ENCODE measurements at regions not wholly inside any gene's neighbourhood (a gene's known extent, or its start where the extent isn't known, plus 50 kb on each side); places are given as distances from the start of the nearest gene placed in this dataset.

DNA sequence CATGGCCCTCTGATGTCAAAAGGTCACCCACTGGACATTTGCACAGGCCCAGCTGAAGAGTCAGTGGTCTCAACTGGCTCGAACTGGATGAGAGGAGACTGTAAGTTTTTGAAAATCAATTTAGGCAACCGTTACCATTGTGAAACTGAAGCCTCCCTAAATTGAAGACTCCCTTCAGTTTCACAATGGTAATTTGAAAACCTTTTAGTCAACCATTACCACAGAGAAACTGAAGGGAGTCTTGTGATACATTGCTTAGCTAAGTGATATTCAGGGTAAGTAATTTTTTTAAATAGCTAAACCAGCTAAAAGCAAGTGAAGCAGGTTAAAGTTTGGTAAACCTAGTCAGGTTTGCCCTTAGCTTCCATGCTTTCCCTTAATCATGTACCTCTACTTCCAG, 197.3 kb upstream of the NT5E start:
- TF ChIP-seq POLR2A (IDR thresholded peaks at IDR 0.05; ENCODE audit: extremely low read depth, insufficient read length) (no peak), MYC (IDR thresholded peaks at IDR 0.05; ENCODE audit: low read depth, low read length) (no peak)
- TF ChIP-seq, protein P1, sequence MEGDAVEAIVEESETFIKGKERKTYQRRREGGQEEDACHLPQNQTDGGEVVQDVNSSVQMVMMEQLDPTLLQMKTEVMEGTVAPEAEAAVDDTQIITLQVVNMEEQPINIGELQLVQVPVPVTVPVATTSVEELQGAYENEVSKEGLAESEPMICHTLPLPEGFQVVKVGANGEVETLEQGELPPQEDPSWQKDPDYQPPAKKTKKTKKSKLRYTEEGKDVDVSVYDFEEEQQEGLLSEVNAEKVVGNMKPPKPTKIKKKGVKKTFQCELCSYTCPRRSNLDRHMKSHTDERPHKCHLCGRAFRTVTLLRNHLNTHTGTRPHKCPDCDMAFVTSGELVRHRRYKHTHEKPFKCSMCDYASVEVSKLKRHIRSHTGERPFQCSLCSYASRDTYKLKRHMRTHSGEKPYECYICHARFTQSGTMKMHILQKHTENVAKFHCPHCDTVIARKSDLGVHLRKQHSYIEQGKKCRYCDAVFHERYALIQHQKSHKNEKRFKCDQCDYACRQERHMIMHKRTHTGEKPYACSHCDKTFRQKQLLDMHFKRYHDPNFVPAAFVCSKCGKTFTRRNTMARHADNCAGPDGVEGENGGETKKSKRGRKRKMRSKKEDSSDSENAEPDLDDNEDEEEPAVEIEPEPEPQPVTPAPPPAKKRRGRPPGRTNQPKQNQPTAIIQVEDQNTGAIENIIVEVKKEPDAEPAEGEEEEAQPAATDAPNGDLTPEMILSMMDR (IDR thresholded peaks at IDR 0.05; ENCODE audit: low read depth, low read length), result no peak
